HG02798 (cell line): ENCODE measurements at regions not wholly inside any gene's neighbourhood (a gene's known extent, or its start where the extent isn't known, plus 50 kb on each side); places are given as distances from the start of the nearest gene placed in this dataset.
"Not testable (repeated sequence)": the region's sequence is repeated elsewhere in the genome, so short reads cannot be mapped to it uniquely, and the experiment has no call there.

Experiments
- ATAC-seq: cut with Tn5 transposase; IDR thresholded peaks from one replicate; pipeline ENCODE4 v1.9.1; 2021; ENCODE audit warnings: mild to moderate bottlenecking; ENCODE audit not compliant: unreplicated experiment, poor library complexity

DNA sequence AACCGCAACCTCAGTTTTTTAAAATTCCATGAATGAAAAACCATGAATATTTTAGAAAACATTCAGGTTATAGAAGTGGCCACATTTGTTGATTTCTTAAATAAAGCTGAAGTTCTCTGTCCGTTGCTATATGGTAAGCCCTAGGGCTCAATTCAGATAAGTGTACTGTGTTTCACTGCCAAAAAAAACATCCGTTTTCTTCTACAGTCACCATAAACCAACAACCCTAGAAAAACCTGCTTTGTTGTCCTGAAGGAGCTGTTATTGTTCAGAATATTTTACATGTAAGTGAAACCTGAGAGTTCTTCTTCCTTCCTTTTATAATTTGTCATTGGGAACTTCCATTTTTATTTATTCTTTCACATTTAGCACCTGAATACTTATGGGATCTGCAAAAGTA is 274.1 kb downstream of the TFAP2A start:
- no peak for ATAC-seq

- ATAC-seq, result no peak
These were observed 274.7 kb downstream of the TFAP2A start for GRCh38 chr6:10140136-10140535.

DNA sequence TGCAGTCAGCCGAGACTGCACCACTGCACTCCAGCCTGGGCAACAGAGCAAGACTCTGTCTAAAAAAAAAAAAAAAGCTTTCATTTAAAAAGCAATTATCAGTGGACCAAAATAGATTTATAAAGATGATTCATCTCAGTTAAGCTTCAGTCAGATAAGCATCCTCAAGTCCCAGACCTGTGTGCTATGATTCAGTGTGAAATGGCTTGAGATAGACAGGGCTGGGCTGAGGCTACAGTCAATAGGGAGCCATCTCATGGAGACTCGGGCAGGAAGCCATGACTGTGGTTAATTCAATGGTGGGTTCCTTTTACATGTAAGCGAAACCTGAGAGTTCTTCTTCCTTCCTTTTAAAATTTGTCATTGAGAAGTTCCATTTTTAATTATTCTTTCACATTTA is 276.0 kb downstream of the TFAP2A start:
- ATAC-seq, result no peak

DNA sequence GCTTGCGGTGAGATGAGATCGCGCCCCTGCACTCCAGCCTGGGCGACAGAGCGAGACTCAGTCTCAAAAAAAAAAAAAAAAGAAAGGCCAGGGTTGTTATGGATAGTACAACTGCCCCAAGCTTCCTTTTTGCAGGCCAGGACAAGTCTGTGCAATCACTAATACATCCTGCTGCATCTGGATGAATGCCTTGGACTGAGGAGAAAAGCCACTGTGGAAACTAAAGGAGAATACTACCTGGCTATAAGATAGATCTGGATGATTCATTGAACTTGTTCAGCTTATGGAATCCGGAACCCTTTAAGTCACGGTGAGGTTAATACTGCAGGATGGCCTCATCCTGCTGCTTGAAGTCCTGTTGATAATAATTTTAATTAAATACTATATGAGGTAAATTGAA is 278.2 kb downstream of the TFAP2A start:
- no peak for ATAC-seq

DNA sequence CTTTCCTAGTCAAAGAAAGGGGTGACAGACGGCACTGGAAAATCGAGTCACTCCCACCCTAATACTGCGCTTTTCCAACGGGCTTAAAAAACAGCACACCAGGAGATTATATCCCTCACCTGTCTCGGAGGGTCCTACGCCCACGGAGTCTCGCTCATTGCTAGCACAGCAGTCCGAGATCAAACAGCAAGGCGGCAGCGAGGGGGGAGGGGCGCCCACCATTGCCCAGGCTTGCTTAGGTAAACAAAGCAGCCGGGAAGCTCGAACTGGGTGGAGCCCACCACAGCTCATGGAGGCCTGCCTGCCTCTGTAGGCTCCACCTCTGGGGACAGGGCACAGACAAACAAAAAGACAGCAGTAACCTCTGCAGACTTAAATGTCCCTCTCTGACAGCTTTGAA is 280.7 kb downstream of the TFAP2A start:
- ATAC-seq, result not testable (repeated sequence)

- no peak for ATAC-seq
These were observed 286.2 kb downstream of the TFAP2A start for GRCh38 chr6:10128721-10129120.

GRCh38 chr6:10122164-10122563 is 292.7 kb downstream of the TFAP2A start:
- no peak for ATAC-seq

GRCh38 chr6:10112871-10113549 is 301.9 kb downstream of the TFAP2A start:
- ATAC-seq, result no peak

- no peak for ATAC-seq
These were observed 302.9 kb downstream of the TFAP2A start for GRCh38 chr6:10111975-10112374.

- no peak for ATAC-seq
These were observed 313.2 kb downstream of the TFAP2A start for GRCh38 chr6:10101551-10102252.

- ATAC-seq, result no peak
These were observed 315.2 kb downstream of the TFAP2A start for GRCh38 chr6:10099529-10100140.

DNA sequence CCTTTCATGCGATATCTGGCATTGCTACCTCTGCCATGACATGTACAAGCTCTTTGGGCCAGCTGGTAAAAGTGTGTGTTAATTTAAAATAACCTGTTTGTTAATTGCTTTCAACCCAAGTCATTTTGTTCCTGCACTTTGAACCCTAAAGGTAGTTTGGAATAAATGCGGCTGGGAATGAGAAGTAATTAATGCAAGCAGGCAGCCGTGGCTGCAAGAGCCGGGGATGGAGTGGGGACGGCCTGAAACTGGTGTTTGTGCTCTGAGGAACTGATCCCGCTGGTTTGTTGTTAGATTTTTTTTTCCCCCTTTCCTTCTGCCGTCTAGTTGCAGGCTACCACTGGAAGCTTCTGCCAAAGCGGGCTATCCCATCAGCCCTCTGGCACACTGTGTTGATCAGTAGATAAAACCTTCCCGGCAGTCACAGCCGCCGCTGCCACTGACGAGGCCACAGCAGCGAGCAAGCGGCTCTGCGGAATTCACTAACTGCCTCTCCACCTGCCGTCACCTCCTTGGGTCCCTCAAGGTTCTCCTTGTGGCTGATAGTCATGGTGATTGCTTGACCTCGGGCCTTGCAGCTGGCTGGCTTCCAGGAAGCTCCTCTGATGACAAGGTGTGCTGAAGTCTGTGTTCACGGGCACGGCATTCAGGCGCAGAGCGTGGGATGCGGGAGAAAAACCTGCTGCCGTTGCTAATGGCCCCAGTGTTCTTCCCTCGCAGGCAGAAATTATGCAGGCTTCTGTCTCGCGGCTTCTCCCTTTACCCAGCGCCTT is 315.9 kb downstream of the TFAP2A start:
- ATAC-seq, result no peak

DNA sequence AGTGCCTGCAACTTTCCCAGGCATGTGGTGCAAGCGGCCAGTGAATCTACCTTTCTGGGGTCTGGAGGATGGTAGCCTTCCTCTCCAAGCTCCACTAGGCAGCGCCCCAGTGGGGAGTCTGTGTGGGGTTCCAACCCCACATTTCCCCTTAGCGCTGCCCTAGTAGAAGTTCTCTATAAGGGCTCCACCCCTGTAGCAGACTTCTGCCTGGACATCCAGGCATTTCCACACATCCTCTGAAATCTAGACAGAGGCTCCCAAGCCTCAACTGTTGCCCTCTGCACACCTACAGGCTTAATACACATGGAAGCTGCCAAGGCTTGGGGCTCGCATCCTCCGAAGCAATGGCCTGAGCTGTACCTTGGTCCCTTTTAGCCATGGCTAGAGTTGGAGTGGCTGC is 321.6 kb downstream of the TFAP2A start:
- ATAC-seq, result no peak

DNA sequence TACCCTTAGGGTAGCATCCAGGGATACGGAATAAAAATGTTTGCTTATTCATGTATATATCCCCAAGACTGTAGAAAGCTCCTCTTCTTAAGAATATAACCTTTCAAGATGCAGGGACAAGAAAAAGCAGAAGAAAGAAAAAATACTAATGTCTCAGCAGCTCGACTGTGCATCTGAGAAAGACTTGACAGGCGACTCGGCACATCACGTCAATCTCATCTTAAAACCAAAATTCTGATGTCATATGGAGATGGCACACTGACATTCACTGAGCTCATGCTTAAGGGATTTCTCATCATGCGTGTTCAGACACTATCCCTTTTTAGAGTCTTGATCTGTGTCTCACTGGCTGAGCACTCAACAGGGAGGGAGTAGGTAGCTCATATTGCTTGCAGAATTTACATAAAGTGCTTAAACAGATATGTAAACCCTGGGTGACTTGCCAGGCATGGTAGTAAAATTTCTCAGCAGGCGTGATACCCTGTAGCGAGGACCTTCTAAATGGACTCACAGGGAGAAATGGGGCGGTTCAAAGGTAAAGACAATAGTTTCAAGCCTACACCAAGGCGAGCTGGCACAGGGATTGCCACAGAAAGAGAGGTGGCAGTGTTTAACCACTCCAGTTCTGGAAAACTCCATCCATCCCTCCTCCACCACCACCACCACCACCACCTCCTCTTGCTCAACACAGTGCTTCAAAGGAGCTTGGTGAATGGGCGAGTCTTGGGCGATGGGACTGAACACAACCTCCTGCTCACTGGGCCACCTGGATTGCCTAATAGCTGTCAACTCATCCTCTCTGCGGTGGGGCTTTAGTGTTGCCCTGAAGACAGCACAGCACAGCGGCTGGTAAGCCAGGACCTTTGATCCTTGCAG is 330.5 kb downstream of the TFAP2A start:
- no peak for ATAC-seq

DNA sequence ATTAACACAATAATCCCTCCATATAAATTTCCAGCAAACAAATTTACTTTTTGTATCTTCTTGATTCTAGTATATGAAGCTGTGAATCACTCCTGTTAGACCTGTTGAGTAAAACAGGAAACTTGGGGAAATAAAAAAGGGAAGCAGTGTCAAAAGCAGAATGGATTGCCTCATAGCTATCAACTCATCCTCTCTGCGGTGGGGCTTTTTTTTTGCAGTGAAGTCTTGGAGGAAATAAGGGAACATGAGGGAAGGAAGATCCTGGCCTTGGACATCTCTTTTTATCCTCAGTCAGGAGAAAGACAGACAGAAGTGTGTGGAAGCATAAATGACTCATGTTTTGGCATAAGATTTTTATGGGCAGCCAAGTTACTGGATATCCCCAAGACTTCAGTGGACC is 332.5 kb downstream of the TFAP2A start:
- ATAC-seq, result no peak

- ATAC-seq, result no peak
These were observed 332.9 kb downstream of the TFAP2A start for GRCh38 chr6:10081957-10082356.

GRCh38 chr6:10081075-10081474 is 333.8 kb downstream of the TFAP2A start:
- ATAC-seq, result no peak

GRCh38 chr6:10080561-10080960 is 334.3 kb downstream of the TFAP2A start:
- no peak for ATAC-seq

DNA sequence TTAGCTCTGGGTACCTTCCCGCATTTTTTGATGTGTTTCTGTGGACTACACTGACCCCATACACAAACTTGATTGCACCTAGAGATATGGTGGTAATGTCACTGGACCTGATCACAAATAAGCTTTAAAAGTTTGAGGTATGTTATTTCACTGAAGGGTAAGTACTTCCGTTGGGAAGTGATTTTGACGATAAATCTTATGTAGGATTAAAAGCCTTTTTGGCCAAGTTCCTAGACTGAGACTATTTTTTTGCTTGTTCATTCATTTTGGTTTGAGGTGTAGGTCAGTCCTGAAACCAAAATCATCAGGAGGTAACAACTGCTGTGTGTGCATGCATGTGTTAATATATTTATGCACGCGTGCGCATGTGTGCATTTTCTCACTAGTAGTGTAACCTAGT is 336.3 kb downstream of the TFAP2A start:
- no peak for ATAC-seq

- not testable (repeated sequence) for ATAC-seq
These were observed 340.1 kb downstream of the TFAP2A start for GRCh38 chr6:10074726-10075125.
